ENCODE measurements at regions not wholly inside any gene's neighbourhood (a gene's known extent, or its start where the extent isn't known, plus 50 kb on each side); places are given as distances from the start of the nearest gene placed in this dataset.
"Not testable (repeated sequence)": the region's sequence is repeated elsewhere in the genome, so short reads cannot be mapped to it uniquely, and the experiment has no call there.

DNA sequence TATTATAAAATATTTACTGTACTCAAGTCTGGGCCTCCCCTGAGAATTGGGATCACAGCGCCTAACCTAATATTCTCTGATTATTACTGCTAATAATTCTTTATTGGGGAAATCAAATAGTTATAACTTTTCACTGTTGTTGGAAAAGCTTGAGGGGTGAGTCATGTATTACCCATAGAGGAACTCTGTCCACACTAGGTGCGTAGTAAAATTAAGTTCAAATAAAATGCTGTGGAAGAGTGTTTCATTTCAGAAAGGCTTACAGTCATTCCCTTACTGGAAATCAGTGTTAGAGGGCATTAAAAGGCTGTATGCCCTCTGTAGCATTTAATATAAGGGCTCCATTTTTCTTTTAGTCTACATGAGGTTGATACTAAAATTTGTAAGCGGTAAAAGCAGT is 135.0 kb upstream of the NFIA start:
- ATAC-seq, result no peak
- H3K36me3 Mint-ChIP-seq, result no peaks in the 10 kb centered on the region
- H3K9me3 Mint-ChIP-seq, result no peaks in the 10 kb centered on the region
- H3K27me3 Mint-ChIP-seq, result peaks cover 16% of the 10 kb centered on the region
- no peak overlapping the region for H3K27ac Mint-ChIP-seq
- no peak overlapping the region for H3K4me3 Mint-ChIP-seq
- peaks cover 8% of the 10 kb centered on the region for H3K4me1 Mint-ChIP-seq

DNA sequence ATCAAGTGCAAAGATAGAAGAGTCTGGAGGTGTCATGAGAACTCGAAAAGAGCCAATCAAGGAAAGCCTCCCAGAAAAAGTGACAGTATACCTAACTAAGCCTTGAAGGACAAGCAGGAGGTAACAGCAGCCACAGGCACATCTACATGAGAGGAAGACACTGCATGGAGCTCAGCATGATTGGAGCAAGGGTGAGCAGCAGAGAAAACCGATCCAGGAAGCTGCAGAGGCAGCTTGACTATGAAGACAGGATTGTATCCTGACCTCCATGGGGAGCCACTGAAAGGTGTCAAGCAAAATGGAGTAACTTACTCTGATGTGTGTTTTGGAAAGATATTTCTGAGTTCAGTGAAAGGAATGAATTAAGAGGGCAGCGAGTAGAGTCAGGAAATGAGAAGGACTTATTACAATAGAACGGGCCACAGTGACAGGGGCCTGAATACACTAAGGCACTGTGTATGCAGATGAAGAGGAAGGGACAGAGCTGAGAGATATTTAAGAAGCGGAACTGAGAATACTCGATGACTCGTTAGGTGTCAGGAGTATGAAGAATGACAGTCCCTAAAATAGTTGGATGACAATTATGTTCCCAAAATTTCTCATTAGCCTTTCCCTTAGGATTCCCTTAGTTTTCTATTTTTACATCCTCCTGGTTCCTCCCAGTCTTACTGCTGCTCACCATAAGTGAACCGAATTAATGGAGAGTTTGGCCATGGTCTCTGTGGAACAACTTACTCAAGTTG is 139.3 kb upstream of the NFIA start:
- Mint-ChIP-seq H3K27ac (no peak overlapping the region), H3K4me3 (no peak overlapping the region), H3K4me1 (peaks cover 8% of the 10 kb centered on the region), H3K27me3 (peaks cover 17% of the 10 kb centered on the region), H3K36me3 (no peaks in the 10 kb centered on the region), H3K9me3 (no peaks in the 10 kb centered on the region)
- ATAC-seq, result peak; percentile 71

DNA sequence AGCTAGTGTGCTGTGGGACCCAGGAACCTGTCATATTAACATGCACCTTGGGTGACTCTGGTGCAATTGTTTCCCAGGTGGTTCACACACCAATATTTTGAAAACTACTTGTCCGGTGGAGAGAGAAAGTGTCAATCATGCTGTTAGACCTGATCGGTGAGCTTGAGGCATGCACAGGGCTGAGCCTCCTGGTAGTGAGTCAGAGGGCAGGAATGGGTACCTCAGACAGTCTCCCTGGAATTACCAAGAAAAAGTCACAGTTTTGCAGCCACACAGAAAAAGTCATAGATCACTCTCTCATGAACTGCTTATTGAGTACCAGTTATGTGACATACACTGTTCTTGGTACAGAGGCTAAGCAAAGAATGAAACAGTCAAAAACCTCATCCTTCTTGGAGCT is 140.1 kb upstream of the NFIA start:
- no peaks in the 10 kb centered on the region for H3K9me3 Mint-ChIP-seq
- H3K4me3 Mint-ChIP-seq, result no peak overlapping the region
- H3K27ac Mint-ChIP-seq, result no peak overlapping the region
- peaks cover 17% of the 10 kb centered on the region for H3K27me3 Mint-ChIP-seq
- H3K36me3 Mint-ChIP-seq, result no peaks in the 10 kb centered on the region
- H3K4me1 Mint-ChIP-seq, result peaks cover 8% of the 10 kb centered on the region
- no peak for ATAC-seq

DNA sequence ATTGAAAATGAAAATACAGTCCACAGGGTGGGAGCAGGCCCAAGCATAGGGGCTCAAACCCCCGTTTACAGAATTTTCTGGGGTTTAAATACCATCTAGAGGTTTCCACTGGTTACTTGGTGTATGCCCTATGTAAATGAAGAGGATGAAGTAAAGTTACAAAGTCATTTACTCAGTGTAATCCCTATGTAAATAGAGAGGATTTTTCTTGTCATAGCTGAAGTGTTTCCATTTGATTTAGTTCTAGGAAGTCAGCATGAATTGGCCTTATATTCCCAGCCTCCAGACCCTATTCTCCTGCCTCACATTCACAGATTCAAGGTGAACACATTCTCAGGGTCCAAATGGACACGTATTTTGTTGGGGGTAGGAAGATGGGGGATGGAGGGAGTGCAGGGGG is 141.7 kb upstream of the NFIA start:
- ATAC-seq, H3K4me1 Mint-ChIP-seq, H3K9me3 Mint-ChIP-seq, H3K27me3 Mint-ChIP-seq, H3K4me3 Mint-ChIP-seq, H3K36me3 Mint-ChIP-seq, H3K27ac Mint-ChIP-seq: not testable (repeated sequence)

DNA sequence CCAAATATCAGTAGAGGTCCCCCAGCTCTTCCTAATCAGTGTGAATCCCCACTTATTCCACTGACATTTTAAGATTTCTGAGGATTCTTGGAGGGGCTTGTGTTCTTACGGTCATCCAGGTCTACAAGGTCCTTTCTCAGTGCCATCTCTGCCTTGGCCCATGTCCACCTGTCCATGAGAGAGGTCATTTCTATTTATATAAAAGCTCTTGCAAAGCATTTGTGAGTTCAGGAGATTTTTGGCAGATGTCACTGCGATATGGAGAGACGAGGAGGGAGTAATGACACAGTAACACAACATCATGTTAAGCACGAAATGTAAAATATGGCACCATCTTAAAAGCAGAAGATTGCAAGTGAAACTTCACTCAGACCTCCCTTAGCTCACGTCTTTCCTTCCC is 144.6 kb upstream of the NFIA start:
- Mint-ChIP-seq H3K27me3 (peaks cover 9% of the 10 kb centered on the region), H3K27ac (no peak overlapping the region), H3K9me3 (no peaks in the 10 kb centered on the region), H3K4me3 (no peak overlapping the region), H3K4me1 (peaks cover under 1% of the 10 kb centered on the region), H3K36me3 (no peaks in the 10 kb centered on the region)
- ATAC-seq, result no peak

DNA sequence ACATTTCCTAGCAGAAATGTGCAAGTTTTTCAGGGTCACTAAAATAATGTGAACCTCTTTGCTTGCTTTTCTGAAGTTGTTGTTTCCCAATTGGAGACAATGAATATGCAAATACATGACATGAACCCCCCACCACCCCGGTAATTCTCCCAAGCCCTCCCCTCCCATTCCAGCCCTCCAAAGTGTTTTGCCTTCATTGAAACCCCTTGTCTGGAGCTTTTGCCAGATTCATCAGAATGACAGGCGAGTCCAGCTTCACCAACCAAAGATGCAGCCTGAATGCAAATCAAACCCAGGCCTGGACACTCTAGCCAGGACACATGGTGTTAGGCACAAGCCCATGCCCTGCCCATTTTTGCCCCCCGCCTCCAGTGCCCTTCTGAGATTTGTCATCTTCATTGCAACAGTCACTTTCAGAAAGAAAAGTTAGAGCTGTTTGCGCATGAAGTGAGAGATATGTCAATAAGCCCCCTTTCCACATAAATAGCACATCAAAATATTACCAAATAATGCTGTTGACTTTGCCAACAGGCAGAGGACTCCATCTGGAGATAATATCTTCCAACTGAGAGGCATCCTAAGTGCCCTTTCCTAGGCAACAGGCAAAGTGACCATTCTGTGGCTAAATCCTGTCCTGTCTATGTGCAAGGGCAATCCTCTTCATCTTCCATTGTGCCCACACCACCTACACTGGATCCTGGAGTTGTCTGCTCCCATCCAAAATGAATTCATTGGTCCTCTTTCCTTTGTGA is 145.6 kb upstream of the NFIA start:
- no peak for ATAC-seq
- Mint-ChIP-seq H3K4me1 (no peaks in the 10 kb centered on the region), H3K36me3 (no peaks in the 10 kb centered on the region), H3K9me3 (no peaks in the 10 kb centered on the region), H3K27ac (no peak overlapping the region), H3K27me3 (peaks cover 14% of the 10 kb centered on the region), H3K4me3 (no peak overlapping the region)

DNA sequence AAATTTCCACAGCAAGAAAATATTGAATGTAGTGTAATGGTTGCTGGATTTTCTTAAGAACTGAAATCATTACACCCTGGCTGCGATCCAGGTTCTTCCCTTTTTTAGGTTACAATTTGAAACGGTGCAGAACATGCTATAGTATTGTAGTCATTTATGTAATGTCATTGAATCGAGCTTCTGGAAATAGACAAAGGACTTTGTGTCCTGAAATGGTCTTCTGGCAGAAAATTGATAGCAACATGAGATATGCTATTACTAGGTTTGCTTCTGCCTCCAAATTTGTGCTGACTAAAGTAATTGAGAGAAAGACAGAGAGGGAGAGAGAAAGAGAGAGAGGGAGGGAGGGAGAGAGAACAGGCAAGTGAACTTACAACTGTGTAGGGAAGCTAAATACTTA is 146.2 kb upstream of the NFIA start:
- H3K9me3 Mint-ChIP-seq, result no peaks in the 10 kb centered on the region
- ATAC-seq, result no peak
- no peak overlapping the region for H3K27ac Mint-ChIP-seq
- no peaks in the 10 kb centered on the region for H3K4me1 Mint-ChIP-seq
- H3K4me3 Mint-ChIP-seq, result no peak overlapping the region
- H3K36me3 Mint-ChIP-seq, result no peaks in the 10 kb centered on the region
- peaks cover 19% of the 10 kb centered on the region for H3K27me3 Mint-ChIP-seq

DNA sequence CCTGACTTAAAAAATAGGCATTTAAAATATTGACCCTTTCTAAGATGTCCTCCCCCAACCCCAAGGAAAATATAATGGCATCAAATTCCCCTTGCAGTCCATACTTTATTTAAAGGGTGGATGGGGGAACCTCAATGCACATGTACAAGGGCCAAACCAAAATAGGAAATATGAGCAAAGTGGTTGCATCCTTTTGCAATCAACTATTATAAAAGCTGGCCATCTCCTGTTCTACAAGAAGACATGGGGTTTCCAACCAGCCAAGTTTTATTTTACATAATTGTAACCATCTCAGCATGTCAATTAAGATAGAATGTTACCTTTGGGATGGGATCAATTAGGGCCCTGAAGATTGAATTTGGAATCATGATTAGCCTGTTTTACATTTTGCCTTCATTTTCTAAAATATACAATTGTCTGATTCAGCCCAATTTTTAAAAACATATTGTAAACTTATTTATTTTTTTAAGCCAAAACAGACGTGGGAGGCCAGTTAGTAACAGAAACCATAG is 146.7 kb upstream of the NFIA start:
- no peak overlapping the region for H3K4me3 Mint-ChIP-seq
- H3K27ac Mint-ChIP-seq, result no peak overlapping the region
- H3K9me3 Mint-ChIP-seq, result no peaks in the 10 kb centered on the region
- no peaks in the 10 kb centered on the region for H3K36me3 Mint-ChIP-seq
- no peaks in the 10 kb centered on the region for H3K4me1 Mint-ChIP-seq
- H3K27me3 Mint-ChIP-seq, result peaks cover 17% of the 10 kb centered on the region
- ATAC-seq, result no peak

DNA sequence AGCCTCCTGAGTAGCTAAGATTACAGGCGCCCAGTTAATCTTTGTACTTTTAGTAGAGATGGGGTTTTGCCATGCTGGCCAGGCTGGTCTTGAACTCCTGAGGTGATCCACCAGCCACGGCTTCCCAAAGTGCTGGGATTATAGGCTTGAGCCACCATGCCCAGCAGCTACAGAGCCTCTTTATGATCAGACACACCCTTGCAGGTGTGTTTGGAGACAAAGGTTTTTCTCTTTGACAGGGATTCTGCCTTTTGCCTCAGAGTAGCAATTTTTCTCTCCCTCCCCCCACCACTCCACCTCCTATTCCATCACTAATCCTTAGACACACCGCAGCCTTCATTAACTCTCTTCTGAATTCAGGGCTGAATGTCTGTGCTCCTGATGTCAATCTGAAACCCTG is 152.2 kb upstream of the NFIA start:
- H3K9me3 Mint-ChIP-seq, result no peaks in the 10 kb centered on the region
- no peak overlapping the region for H3K4me3 Mint-ChIP-seq
- peaks cover 13% of the 10 kb centered on the region for H3K27me3 Mint-ChIP-seq
- no peak overlapping the region for H3K27ac Mint-ChIP-seq
- ATAC-seq, result no peak
- no peaks in the 10 kb centered on the region for H3K36me3 Mint-ChIP-seq
- no peaks in the 10 kb centered on the region for H3K4me1 Mint-ChIP-seq

DNA sequence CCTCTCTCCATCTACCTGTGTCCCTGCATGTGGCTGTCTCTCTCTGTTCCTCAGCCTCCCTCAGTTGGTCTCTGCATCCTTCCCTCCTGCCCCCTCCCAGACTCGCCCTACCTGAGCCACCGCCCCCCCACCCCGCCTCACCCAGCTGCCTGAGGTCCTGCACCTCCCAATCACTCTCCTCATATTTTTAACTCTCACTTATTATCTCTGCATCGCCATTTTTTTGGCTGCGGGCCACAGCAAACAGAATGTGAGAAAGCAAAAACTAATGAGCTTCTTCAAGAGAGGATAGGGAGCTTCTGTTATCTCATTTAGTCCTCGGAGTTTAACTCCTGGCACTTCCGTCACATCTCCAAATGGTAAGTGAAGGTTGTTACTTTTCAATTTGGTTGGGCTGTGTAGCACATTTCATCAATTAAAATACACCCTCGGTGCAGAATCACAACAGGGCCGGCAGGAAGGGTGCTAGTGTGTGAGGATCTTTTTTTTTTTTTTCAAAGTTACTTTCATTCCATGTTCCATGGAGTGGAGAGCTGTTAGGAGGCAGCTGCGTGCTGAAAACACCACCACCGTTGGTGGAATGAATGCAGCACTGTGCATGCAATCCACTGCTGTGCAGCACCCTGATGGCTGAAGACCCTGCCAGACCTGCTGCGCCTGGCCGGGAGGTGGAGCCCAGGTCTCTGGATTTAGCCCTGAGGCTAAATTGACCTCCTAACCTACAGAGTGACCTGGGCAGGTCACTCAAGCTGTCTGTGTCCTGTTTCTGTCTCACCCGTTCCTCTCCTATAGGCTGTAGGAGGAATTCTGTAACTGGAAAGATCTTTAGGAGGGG is 157.2 kb upstream of the NFIA start:
- Mint-ChIP-seq H3K27me3 (no peaks in the 10 kb centered on the region), H3K27ac (no peak overlapping the region), H3K4me1 (no peaks in the 10 kb centered on the region), H3K9me3 (no peaks in the 10 kb centered on the region), H3K36me3 (no peaks in the 10 kb centered on the region), H3K4me3 (no peak overlapping the region)
- no peak for ATAC-seq

DNA sequence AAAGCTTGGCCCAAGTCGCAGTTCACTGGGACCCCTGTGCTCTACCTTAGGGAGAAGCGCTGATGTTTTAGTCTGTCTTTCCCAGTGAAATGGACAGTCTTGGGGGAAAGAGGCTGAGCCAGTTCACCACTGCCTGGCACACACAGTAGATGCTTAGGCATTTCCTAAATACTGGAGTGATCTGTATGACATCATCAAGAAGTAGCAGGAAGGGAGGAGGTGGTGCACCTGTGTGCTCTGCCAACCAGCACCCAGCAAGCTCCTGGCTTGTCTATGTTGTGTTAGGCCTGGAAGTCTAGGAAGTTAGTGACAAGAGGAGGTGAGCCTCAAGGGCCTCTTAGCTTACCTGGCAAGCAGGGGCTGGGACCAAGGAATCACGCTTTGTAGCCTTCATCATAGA is 158.2 kb upstream of the NFIA start:
- ATAC-seq, result no peak
- H3K4me3 Mint-ChIP-seq, result no peak overlapping the region
- H3K4me1 Mint-ChIP-seq, result no peaks in the 10 kb centered on the region
- no peaks in the 10 kb centered on the region for H3K36me3 Mint-ChIP-seq
- no peaks in the 10 kb centered on the region for H3K27me3 Mint-ChIP-seq
- no peak overlapping the region for H3K27ac Mint-ChIP-seq
- H3K9me3 Mint-ChIP-seq, result no peaks in the 10 kb centered on the region

DNA sequence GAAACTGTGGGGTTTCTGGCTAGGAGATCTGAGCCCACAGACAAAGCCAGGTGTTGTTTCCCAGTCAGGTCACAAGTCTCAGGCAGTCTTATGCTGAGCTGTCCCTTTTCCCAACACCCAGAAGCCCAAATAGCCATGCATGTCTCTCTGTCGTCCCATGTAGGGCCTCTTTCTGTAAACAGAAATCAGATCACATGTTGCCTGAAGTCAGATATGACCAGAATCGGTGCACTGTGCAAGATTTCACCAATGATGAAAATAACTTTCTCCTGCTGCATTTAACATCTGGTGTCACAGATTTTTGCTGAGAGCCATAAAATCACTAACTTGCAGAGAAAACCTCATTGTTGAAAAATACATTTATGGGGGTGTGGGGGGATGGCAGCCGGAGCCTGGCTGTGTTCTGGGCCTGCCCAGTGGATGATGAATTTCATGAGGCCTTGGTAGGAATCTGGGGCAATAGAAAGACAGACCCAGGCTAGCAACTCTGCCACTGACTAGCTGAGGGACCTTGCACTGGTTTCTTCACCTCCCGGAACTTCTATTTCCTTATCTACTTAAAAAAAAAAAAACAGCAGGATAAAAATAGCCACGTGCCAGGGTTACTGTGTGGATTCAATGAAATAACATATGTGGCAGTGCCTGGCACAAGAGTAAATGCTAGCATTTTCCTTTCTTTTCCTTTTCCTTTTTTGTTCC is 158.8 kb upstream of the NFIA start:
- H3K4me1 Mint-ChIP-seq, result no peaks in the 10 kb centered on the region
- H3K9me3 Mint-ChIP-seq, result no peaks in the 10 kb centered on the region
- H3K27me3 Mint-ChIP-seq, result no peaks in the 10 kb centered on the region

DNA sequence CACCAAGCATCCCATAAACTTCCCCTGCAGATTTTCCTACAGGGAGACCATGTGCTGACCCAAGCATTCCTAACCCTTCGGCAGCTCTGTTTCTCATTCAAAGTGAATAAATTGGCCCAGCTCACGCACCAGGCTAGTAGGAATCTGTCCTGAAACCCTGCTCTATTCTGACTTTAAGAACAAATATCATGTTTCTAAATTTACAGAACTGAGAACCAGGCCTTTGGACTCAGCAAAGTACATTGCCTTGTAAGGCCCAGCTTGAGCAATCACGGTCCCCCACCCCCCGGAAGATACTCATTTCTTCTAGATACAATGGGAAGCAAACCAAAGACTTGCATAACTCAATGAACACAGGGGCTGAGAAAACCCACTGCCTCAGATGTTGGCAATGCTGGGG is 160.1 kb upstream of the NFIA start:
- Mint-ChIP-seq H3K4me3 (no peak overlapping the region), H3K36me3 (no peaks in the 10 kb centered on the region), H3K27ac (no peak overlapping the region), H3K9me3 (no peaks in the 10 kb centered on the region), H3K27me3 (no peaks in the 10 kb centered on the region), H3K4me1 (no peaks in the 10 kb centered on the region)
- no peak for ATAC-seq

More for the DNA sequence above, 158.8 kb upstream of the NFIA start:
- H3K4me3 Mint-ChIP-seq, result no peak overlapping the region
- H3K36me3 Mint-ChIP-seq, result no peaks in the 10 kb centered on the region
- H3K27ac Mint-ChIP-seq, result no peak overlapping the region
- ATAC-seq, result no peak

DNA sequence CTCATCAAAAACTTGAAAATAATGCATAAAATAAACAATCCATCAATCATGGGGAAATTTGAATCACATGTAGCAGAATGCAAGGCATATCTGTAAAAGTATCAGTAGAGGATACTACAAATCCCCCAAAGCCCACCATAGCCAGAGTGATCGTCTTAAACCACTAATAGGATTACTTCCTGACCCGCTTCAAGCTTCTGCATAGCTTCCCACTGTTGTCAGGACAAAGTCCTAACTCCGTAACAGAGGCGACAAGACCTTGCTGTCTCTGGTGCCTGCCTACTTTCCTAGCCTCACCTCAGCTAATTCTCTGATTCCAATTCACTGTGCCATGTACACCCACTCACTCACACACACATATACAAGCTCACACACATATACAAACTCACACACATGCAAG is 161.2 kb upstream of the NFIA start:
- no peak for ATAC-seq
- H3K9me3 Mint-ChIP-seq, result no peaks in the 10 kb centered on the region
- H3K27ac Mint-ChIP-seq, result no peak overlapping the region
- H3K27me3 Mint-ChIP-seq, result no peaks in the 10 kb centered on the region
- no peaks in the 10 kb centered on the region for H3K36me3 Mint-ChIP-seq
- no peak overlapping the region for H3K4me3 Mint-ChIP-seq
- no peaks in the 10 kb centered on the region for H3K4me1 Mint-ChIP-seq

DNA sequence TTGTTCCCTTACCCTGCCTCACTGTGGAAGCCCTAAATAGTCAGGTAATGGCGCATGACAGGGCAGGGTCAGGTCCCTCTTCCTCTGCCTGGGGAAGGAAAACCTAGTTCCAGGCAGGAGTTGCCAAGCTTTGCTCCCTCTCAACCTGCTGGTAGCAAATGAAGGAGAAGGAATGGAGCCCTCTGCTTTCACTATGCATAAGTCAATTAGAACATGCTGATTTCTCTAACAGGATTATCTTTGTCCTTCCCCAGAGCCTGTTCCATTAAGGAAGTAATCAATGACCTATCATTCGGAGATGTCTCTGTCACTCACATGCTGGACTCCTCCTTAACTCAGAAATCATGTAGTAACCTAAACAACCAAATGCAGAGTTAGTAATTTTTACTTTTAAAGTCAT is 161.8 kb upstream of the NFIA start:
- Mint-ChIP-seq H3K27ac (no peak overlapping the region), H3K4me1 (no peaks in the 10 kb centered on the region), H3K36me3 (no peaks in the 10 kb centered on the region), H3K4me3 (no peak overlapping the region), H3K27me3 (no peaks in the 10 kb centered on the region), H3K9me3 (no peaks in the 10 kb centered on the region)
- ATAC-seq, result no peak

Data from stimulated activated memory B cell treated with anti-CD40 and anti-IgM and Interleukin-4, amounts not matched to agents 10 μg/mL and 1 μg/mL and 100 μg/mL, for 72 hours (primary cell).